22Rv1 (cell line): ENCODE measurements at regions not wholly inside any gene's neighbourhood (a gene's known extent, or its start where the extent isn't known, plus 50 kb on each side); places are given as distances from the start of the nearest gene placed in this dataset.

Experiments
- H3K27ac ChIP-seq: fragments of 450-650 bp; 2 replicates; pipeline ENCODE4 v1.5.1; 2017
- ZFX ChIP-seq: fragments of 450-650 bp; IDR thresholded peaks from 2 replicates; pipeline ENCODE4 v1.6.1; 2017; ENCODE audit warnings: antibody characterized with exemption, borderline replicate concordance
- TF ChIP-seq, protein P1 (sequence below): fragments of 450-650 bp; IDR thresholded peaks from 2 replicates; pipeline ENCODE4 v1.5.1; 2017; ENCODE audit warnings: mild to moderate bottlenecking

DNA sequence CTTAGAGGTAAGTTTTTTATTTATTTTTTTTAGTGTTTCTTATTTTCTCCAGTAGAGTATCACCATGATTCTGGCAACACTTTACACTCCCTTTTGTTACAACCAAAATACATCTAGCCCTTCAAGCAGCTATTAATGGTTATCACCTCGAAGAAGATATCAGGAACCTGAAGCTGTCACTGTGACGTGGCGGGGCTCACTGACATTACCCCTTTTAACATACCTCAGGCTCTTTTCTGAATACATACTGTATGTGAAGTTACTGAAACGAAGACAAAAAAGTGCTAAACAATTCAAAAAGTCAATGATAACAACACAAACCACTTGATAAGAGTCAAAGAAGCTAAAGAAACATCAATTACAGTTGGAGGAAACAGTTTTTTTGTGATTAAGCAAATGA is 1218.7 kb downstream of the EFNB2 start:
- TF ChIP-seq ZFX = no peak
- TF ChIP-seq, protein P1, sequence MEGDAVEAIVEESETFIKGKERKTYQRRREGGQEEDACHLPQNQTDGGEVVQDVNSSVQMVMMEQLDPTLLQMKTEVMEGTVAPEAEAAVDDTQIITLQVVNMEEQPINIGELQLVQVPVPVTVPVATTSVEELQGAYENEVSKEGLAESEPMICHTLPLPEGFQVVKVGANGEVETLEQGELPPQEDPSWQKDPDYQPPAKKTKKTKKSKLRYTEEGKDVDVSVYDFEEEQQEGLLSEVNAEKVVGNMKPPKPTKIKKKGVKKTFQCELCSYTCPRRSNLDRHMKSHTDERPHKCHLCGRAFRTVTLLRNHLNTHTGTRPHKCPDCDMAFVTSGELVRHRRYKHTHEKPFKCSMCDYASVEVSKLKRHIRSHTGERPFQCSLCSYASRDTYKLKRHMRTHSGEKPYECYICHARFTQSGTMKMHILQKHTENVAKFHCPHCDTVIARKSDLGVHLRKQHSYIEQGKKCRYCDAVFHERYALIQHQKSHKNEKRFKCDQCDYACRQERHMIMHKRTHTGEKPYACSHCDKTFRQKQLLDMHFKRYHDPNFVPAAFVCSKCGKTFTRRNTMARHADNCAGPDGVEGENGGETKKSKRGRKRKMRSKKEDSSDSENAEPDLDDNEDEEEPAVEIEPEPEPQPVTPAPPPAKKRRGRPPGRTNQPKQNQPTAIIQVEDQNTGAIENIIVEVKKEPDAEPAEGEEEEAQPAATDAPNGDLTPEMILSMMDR = no peak
- H3K27ac ChIP-seq = no peak overlapping the region

DNA sequence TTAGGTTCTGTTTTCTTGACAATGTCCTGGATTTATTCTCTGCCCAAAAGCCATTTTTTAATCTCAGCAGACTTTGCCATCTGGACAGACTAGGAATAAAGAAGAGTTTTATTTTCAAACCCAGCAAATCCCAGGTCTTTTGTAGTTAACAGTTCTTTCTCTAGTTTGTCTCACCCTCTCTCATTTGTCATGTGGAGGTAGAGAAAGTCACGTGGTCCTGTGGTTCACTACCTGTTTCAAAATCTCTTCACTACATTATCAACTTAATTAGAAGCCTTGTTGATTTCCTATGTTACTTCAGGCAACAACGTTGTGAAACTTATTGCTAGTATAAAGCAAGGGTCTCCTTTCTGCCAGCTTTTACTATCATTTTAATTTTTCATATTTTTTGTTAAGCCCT is 1222.6 kb downstream of the EFNB2 start:
- no peak overlapping the region for H3K27ac ChIP-seq
- TF ChIP-seq, protein P1 = no peak
- no peak for TF ChIP-seq ZFX

DNA sequence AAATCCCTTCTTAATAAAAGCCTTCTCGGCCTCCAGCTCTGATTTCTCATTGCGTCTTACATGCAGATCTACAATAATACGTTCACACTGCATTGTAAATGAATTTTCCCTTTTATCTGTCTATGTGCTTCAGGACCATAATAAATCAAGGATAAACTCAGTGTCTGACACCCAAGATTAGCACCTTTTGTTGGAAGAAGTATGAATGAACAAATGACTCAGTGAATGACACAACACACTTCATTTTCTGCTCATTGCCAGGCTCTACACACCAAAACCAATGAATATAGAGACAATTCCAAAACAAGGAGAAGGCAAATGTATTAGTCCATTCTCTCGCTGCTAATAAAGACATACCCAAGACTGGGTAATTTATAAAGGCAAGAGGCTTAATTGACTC is 1224.4 kb downstream of the EFNB2 start:
- no peak for TF ChIP-seq ZFX
- TF ChIP-seq, protein P1 = no peak
- H3K27ac ChIP-seq = no peak overlapping the region

DNA sequence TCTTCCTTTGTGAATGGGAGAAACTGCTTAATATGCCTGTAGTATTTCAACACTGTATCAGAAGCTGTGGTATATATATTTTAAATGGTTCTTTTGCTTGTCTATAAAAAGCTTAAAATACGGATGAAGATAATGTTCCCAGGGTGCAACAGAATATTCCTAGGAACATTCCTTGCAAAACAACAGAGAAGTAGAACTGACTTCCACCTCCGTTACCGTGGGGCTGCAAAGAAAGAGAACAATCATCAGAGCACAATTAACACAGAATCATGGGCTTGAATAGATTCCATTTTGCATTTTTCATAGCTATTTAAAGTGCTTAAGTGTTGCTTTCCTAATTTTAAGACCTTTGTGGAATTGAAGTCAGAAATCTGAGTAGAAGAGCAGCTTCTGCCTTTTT is 1227.7 kb downstream of the EFNB2 start:
- H3K27ac ChIP-seq = no peak overlapping the region
- TF ChIP-seq, protein P1 = no peak
- no peak for TF ChIP-seq ZFX

DNA sequence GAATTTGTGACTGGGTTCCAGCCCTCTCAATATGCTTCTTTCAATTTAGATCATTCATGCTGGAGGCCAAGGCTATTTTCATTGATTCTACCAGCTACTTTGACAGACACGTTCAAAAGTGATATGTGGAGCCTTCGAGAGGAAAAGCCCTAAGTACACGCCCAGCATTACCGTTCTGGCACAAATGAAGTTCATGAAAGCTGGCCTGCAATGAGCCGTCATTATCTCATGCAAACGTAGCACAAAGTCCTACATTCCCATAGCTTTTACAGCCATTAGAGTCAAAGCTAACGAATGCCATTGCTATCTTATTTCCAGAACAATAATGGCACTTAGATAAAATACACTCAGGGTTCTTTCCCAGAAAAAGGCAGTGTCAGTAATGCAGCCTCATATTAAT is 1237.6 kb downstream of the EFNB2 start:
- TF ChIP-seq ZFX = no peak
- TF ChIP-seq, protein P1 = no peak
- no peak overlapping the region for H3K27ac ChIP-seq

DNA sequence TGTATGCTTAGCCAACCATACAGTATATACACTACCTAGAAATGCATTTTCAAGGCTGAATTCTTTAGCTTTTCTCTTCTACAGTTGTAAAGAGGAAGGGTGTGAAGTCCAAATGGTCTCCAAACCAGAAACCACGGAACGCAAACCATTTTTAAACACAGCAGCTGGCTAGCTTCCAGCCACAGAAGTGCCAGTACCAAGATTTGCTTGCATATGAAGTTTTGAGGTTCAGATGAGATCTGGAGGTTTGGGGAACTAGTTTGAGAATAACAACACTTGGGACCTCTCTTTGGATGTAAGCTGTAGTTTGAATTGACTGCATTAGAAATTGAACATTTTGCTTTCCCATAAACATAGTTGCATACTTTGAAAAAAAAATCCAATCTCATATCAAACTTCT is 1243.5 kb downstream of the EFNB2 start:
- no peak for TF ChIP-seq ZFX
- TF ChIP-seq, protein P1 = no peak
- H3K27ac ChIP-seq = no peak overlapping the region

DNA sequence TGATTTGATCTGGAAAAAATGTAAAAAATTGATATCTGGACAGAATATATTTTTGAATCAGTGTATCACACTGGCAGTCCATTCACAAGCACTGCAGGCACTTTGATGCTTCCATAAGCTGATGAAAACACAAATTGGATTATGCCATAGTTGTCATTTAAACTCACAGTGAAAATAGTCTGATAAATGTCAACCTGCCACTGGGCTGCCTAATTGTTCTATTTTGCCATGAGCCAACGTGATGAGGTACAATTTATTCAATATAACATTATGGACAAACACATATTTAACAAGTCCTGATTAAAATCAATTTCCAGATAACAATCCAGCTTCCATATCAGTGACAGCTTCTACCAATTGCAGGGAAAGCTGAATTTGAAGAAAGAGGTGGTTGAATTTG is 1244.9 kb downstream of the EFNB2 start:
- H3K27ac ChIP-seq = no peak overlapping the region
- no peak for TF ChIP-seq ZFX
- TF ChIP-seq, protein P1 = no peak

DNA sequence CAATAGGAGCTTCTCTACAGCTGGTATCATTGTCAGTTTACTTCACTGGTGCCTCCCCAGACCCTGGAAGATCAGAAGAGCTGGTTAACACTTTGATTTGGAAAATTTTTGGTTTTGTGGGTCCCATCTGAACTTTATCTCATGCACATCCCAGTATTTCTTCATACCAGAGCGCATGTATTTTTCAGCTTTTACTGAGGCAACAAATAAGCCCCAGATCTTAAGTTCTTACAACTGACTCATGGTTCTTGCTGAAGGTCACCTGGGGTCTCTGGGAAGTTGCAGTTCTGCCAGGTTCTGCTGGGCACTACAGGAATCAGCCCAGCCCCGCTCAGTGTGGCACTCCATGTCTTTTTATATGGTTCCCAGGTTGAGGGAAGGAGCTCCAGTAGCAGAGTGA is 1249.9 kb downstream of the EFNB2 start:
- no peak for TF ChIP-seq ZFX
- TF ChIP-seq, protein P1 = no peak
- H3K27ac ChIP-seq = no peak overlapping the region
